ENCODE measurements at regions not wholly inside any gene's neighbourhood (a gene's known extent, or its start where the extent isn't known, plus 50 kb on each side); places are given as distances from the start of the nearest gene placed in this dataset.
A peak's percentile ranks its signal among the peaks of the same experiment; 100 is the strongest.
"Not testable (repeated sequence)": the region's sequence is repeated elsewhere in the genome, so short reads cannot be mapped to it uniquely, and the experiment has no call there.

DNA sequence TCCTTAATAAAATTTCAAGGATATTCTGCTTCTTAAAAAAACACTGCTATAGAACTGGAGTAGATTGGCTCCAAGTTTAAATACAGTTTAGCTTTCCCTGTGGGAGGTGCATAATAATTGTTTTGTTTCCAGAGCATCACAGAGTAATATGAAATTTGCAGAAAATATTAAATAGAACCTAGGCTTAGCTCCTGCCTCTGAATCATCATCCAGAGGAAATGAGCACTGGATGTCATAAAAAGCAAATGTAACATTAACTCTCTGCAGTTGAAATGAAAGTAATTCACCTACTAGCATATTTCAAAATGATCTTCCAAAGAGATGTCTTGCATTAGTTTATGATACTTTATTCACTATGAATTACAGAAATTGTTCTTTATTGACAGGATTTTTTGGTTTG, 769.8 kb downstream of the C12orf50 start:
- no peak for DNase-seq (ENCODE audit: low read depth, low spot score)

DNA sequence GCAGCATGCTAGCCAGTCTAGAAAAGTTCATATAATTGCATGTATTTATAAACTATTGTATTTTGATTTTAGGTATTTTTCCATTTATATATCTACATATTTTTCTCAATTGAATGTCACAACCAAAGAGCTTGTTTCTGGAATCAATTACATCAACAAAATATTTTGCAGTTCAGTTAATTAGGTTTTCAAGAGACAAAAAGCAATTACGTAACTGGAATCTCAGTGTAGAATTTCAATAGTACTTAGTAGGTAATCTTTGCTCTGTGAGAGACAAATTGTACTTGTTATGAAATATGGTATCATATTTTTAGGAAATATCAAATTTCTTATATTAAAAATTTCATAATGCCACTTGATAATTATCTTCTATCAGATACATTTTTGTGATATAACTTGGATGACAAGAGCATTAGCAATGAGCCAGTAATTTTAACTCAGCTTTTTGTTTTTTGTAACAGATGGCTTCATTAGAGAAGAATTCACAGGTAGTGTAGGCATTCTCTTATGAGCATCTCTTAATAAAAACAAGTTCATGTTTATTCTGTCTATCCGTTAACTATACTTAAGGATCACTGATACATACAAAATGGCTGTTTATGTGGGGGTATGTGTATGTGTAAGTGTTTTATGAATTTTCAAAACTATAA, 774.7 kb downstream of the C12orf50 start:
- no peak for DNase-seq (ENCODE audit: low read depth, low spot score)

DNA sequence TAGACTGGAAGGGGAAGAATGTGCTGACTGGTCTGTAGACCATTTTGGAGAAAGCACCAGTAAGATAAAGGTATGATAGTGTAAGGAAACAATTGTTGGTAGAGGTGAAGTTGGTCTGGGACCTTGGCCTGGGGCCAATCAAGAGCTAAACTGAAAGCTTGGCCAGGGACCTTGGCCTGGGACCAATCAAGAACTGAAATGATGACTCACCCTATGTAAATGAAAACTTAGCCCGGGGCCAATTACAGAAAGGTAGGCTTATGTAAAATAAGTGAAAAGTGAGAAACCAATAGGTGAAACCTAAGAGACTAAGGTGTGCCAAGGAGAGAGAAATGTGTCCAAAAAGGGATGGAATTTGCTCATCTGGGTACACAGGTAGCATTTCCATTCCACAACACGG, 776.0 kb downstream of the C12orf50 start:
- DNase-seq (ENCODE audit: low read depth, low spot score), result no peak

DNA sequence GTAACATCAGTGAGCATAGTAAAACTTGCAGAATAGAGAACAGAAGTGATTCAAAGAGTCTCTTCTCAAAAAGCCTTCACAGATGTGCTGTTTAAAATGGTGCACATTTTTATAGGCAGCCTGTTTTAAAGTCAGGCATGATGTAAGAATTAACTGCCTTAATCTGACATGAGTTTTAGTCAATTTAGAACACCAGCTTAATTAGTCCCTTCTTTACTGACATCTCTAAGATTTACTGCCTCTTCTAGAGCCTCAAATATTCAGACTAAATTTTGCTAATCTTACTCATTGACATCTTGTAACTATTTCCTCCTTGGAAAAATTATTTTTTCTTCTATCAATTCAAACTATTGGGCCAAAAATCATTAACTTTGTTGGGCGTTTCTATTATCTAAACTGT, 782.5 kb downstream of the C12orf50 start:
- DNase-seq (ENCODE audit: low read depth, low spot score), result no peak

DNA sequence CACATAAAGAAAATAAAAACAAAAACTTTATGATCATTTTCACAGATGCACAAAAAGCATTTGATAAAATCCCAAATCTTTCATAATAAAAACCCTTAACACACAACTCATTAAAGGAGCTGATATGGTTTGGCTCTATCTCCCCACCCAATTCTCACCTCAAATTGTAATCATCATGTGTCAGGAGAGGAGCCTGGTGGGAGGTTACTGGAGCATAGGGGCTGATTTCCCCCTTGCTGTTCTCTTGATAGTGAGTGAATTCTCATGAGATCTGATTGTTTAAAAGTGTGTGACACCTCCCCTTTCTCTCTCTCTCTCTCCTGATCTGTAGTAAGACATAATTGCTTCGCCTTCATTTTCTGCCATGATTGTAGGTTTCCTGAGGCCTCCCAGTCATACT, 790.7 kb downstream of the C12orf50 start:
- DNase-seq (ENCODE audit: low read depth, low spot score), result no peak

DNA sequence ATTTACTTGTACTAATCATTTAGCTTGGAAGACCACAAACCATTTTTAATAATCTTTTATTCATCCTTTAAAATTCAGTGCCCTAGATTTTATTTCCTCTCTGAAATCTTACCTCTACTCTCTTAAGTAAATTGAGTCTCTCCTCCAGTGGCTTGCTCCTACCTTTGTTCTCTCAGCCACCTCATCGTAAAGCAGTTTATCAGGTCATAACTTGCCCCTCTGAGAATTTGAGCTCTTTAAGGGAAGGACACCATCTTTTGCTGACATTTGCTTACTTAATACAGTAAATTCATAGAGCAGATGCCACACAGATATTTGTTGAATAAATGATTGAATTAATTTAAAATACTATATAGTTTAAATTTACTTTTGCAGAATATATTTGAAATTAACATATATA, 794.3 kb downstream of the C12orf50 start:
- DNase-seq (ENCODE audit: low read depth, low spot score), result no peak

DNA sequence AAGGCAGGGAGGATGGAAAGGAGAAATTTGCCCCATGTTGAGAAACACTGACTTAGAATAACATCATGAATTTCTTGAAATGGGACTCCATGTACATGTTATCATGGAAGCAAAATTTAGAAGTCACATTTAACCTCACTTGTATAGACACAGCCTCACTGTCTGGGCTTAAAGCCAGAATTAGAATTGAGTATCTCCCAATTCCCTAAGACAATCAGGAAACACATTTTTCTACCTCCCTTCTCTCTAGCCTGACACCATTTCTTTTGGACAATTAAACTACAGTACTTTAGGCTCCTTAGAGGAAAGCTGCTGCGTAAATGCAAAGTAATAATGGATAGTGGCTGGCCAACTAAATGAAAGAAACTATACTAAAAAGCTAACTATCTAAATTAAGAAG, 795.5 kb downstream of the C12orf50 start:
- DNase-seq (ENCODE audit: low read depth, low spot score), result no peak

DNA sequence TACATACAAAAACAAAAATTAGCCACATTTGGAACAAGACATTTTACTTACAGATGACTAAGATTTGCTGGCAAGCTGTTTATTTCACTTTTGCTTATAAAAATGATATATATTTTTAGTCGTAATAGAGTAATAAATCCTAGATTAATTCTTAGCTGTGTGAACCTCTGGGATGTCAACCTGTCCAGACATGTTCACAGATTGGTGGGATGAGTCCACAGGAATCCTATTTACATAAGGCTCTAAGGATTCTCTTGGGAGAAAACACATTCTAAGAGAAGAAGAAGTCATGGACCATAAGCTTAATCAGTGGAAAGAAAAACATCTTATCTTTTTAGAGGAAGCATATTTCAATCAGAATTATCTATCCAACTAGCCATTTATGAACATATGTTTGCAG, 797.4 kb downstream of the C12orf50 start:
- no peak for DNase-seq (ENCODE audit: low read depth, low spot score)

DNA sequence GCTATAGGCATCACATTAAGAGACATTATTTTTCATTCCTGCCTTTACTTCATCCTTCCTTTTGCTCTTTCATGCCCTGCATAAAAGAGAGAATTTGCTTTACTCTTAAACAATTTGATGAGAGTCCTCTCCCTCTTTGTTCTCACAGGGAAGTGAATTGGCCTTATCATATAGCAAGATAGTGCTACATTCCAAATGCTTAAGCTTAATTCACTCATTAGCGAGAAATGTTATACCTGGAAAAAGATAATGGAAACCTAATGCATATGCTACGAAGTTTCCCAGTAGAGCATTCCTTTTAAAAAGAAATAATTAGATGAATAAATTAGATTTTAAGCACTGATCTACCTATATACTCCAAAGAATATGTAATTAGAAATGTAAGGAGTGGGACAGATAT, 798.8 kb downstream of the C12orf50 start:
- no peak for DNase-seq (ENCODE audit: low read depth, low spot score)

DNA sequence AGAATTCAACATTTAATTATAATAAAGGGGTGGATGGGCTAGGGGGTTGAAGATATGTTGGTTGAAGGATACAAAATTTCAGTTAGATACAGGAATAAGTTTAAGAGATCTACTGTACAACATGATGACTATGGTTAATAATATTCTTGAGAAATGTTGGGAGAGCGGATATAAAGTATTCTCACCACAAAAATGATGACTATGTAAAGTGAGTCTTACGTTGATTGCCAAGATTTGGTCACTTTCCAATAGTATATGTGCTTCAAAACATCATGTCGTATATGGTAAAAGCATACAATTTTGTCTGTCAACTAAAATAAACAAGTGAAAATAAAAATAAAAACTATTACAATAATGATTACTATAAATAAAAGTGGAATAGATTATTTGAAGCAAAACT, 802.0 kb downstream of the C12orf50 start:
- no peak for DNase-seq (ENCODE audit: low read depth, low spot score)

DNA sequence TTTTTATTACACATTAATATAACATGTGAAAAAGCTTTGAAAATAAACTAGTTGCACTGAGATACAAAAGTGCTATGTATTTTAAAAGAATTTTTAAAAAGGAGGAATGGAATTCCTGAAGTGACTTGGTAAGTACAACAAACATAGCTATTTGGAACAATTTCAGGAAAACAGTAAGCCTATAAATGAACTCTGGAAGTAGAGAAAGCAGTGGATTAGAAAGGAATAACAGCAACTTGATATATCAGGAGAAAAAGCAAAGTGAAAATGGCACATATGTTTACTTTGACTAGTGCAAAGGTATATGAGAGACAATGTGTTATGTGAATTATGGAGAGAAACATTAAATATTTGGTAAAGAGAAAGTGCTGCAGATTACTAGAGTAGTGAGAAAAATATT, 811.7 kb downstream of the C12orf50 start:
- no peak for DNase-seq (ENCODE audit: low read depth, low spot score)

DNA sequence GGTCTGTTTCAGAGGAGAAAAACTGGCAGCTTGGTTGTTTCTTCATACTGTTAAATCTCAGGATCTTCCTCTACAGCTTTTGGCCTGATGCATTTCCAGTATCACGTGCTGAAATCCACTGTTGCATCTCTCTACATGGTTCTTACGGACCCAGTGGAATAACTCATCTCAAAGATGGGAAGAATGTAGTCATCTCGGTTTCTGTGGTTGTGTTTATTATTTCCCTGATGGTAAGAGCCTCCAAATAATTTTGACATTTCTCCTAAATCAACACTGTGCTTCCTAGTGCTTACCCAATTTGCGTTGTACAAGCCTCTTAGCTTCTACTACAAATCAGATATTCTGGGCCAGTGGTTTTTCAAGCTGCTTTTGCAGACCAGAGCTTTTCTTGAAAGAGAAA, 812.8 kb downstream of the C12orf50 start:
- DNase-seq (ENCODE audit: low read depth, low spot score), result peak; percentile 36

DNA sequence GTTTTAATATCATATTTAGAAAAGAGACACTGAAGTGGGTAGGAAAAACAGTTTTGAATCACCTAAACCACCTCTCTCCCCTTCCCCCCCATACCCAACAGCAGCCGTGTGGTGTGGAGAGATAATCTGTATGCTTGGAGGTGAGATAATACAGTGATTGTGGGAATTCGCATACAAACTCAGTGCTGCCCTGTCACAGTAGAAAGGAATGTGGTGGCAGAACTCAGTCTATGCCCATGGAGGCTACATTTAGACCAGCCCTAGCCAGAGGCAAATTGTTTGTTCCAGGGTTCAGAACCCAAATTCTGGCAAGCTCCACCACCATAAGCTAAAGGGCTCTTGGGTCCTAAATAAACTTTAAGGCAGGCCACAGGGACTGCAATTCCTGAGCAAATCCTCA, 827.0 kb downstream of the C12orf50 start:
- no peak for DNase-seq (ENCODE audit: low read depth, low spot score)

DNA sequence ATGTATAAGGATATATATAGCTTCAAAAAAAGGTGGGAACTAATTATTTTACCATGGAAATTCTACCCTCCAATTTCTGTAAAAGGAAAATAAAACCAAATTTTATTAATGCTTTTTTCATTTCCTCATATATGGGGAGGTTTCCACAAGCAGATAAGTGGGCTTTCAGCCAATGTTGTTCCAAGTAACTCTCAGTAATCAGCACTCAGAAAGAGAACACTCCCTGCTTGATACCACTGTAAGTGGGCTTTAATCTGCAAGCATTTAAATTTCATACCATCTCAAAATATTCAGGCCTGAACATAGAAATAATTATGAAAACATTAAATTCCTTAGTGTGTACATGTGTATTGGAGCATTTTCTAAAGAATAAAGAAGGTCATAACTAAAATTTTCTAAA, 827.6 kb downstream of the C12orf50 start:
- DNase-seq (ENCODE audit: low read depth, low spot score), result no peak

DNA sequence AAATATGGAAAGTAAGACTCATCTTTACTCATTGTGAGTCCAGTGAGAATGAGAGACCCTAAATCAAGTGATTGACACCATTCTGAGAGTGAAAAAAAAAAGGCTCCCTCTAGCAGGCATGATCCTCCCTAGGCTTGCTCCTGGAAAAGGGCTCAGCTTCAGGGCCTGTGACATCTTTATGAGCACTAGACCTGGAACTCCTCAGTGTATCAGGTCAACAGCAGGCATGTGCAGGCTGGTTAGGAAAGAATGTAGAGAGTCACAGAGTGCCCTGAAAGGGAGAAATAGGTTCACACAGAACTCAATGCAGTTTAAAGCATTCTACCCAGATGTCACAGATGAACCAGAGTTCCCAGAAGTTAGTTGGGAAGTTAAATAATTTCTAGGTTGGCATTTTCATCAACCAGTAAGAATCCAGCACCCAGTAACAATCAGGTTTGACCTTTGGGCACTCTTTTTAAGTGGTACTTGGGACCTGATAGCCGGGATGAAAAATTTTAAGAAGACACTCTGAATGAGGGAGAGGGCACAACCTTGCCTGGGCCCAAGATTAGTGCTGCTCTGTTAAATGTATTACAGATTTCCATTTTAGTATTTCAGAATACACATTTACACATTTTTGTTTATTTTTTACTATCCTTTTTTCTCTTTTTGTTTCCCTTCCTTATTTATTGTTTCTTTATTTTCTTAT, 828.8 kb downstream of the C12orf50 start:
- no peak for DNase-seq (ENCODE audit: low read depth, low spot score)

DNA sequence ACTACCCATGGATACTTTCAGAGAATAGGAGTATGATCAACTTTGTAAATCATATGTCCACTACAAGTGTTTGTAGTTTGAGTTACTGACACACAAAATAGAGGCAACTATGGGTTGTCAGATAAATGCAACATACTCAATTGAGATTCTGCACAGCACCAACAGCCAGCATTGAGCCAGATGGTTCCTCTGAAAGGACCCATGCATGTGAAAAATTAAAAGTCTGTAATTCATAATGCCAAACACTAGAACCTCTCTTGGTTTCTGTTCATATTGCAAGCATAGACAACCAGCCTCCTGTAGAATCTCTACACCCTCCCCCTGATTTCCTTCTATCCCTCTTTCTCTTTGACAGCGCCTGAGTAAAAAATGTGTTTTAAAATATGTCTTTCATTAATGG, 831.0 kb downstream of the C12orf50 start:
- DNase-seq (ENCODE audit: low read depth, low spot score), result no peak

DNA sequence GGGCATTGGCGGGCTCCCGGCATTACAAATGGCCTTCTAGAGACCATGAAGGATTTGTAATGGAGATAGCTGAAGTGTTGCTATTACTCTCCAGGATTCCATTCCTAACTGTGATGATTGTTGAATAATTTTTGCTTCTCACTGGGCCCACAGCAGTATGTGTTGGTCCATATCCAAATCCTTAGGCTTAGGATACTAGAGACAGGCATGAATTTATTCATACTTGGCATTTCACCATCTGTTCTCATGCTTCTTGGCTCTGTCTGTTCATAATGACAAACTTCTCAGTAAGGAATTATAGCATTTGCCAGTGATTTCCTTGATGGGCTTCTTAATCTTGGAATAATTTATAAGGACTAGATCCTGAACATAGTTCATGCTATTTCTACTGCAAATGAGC, 832.9 kb downstream of the C12orf50 start:
- no peak for DNase-seq (ENCODE audit: low read depth, low spot score)

DNA sequence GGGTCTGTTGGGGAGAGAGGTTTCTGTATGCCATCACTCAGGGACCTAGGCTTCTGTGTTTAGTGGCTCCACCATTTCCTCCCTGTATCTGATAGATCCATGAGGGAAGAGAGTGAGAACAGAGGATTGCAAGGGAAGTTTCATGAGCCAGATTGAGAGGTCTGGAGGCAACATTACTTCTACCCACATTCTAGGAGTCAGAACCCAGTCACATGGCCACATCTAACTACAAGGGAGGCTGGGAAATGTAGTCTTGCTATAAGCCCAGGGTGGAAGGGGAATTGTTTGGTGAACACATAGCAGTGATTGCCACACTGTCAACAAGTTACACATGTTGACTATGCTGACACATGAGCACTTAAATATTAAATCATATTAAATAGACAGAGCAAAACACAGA, 834.8 kb downstream of the C12orf50 start:
- DNase-seq (ENCODE audit: low read depth, low spot score), result not testable (repeated sequence)

DNA sequence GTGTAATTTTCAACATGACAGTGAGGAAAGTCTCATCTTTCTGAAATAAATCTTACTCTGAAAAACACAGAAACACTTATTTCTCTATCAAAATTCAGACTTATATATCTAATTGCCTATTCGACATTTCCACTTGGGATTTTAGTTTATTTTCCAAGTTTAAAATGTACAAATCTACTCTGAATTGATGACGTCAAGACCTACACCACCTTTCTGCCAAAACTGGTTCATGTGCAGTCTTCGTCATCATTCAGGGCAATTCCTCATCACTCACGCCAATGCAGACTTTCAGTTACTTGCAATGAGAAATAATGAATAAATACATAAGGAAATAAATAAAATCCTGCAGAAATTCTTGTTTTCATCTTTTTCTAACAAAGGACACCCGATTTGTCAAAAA, 843.8 kb downstream of the C12orf50 start:
- no peak for DNase-seq (ENCODE audit: low read depth, low spot score)

DNA sequence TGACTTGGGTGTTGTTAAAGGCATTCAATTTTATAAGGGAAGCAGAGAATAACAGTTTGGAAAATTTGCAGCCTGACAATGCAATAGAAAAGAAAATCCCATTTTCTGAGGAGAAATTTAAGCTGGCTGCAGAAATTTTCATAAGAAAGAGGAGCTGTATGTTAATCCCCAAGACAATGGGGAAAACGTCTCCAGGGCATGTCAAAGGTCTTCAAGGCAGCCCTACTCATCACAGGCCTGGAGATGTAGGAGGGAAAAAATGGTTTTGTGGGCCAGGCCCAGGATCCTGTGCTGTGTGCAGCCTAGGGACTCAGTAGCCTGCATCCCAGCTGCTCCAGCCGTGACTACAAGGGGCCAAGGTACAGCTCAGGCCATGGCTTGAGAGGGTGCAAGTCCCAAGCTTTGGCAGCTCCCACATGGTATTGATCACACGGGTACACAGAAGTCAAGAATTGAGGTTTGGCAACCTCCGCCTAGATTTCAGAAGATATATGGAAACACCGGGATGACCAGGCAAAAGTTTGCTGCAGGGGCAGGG, 846.4 kb downstream of the C12orf50 start:
- DNase-seq (ENCODE audit: low read depth, low spot score), result no peak

DNA sequence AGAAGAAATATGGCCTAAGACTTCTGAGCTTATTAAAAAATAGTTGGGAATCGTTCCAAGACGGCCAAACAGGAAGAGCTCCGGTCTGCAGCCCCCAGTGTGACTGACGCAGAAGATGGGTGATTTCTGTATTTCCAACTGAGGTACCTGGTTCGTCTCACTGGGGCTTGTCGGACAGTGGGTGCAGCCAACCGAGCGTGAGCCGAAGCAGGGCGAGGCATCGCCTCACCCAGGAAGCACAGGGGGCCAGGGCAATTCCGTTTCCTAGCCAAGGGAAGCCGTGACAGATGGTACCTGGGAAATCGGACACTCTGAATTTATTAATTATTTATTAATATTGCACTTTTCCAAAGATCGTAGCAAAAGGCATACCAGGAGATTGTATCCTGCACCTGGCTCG, 857.8 kb downstream of the C12orf50 start:
- DNase-seq (ENCODE audit: low read depth, low spot score), result no peak

DNA sequence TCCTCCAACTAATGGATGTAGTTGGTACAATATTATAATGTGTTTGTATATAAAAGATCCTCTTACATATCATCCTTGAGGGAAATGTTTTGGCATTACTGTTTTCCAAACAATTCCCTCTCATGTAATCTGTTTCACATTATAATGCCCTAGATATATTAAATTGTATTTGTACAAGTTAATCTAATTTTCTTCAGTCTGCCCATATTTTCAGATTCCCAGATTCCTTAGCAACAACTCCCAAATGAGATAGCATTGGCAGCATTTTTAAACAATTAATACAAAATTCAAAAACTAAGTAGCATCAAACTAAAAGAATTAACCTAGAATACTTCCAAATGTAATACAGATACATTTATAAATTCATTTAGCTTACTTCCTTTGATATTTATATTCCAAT, 860.2 kb downstream of the C12orf50 start:
- no peak for DNase-seq (ENCODE audit: low read depth, low spot score)

DNA sequence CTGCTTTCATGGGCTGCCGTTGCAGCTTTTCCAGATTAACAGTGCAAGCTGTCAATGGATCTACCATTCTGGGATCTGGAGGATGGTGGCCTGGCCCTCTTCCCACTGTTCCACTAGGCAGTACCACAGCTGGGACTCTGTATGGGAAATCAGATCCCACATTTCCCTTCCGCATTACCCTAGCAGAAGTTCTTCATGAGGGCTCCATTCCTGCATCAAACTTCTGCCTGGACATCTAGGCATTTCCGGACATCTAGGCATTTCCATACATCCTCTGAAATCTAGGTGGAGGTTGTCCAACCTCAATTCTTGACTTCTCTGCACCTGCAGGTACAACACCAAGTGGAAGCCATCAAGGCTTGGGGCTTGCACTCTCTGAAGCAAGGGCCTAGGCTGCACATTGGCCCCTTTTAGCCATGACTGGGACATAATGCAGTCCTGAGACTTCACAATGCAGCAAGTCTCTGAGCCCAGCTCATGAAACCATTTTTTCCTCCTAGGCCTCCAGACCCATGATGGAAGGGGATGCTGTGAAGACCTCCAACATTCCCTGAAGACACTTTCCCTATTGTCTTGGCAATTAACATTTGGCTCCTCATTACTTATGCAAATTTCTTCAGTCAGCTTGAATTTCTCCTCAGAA, 863.3 kb downstream of the C12orf50 start:
- no peak for DNase-seq (ENCODE audit: low read depth, low spot score)
